KOPT-K1 (cell line): ENCODE measurements at regions not wholly inside any gene's neighbourhood (a gene's known extent, or its start where the extent isn't known, plus 50 kb on each side); places are given as distances from the start of the nearest gene placed in this dataset.

Source experiments
- H3K27ac ChIP-seq: fragments of 200-600 bp; sonication (generic); 2 replicates; pipeline ENCODE4 v1.5.1; 2016; ENCODE audit warnings: antibody characterized with exemption, mild to moderate bottlenecking, low read depth, low read length; ENCODE audit not compliant: poor library complexity, severe bottlenecking
- H3K36me3 ChIP-seq: fragments of 200-600 bp; sonication (generic); 2 replicates; pipeline ENCODE4 v1.5.1; 2017; ENCODE audit warnings: antibody characterized with exemption, mild to moderate bottlenecking, low read length, moderate library complexity; ENCODE audit not compliant: insufficient read depth
- H3K9me3 ChIP-seq: fragments of 200-600 bp; sonication (generic); 2 replicates; pipeline ENCODE4 v1.5.1; 2017; ENCODE audit warnings: antibody characterized with exemption, low read length, mild to moderate bottlenecking; ENCODE audit not compliant: insufficient read depth, poor library complexity, severe bottlenecking

DNA sequence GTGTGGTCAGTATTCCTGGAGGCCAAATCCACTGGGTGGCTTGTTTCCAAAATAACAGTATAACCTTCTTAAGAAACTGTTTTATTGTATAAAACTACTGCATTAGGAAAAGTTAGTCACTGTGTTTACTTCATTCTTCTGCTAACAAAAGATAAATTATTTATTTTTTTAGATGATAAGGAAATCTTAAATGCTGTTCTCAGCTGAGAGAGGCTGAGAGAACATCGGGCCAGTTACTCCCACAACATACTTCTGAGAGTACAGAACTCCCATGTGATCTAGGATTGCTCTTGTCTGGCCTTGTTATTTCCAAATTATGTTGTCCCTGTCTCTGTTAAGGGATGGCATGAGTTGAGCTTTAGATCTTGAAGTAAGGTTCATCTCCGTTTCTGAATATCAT is 96.7 kb upstream of the CXADR start:
- H3K36me3 ChIP-seq: no peaks in the 10 kb centered on the region

DNA sequence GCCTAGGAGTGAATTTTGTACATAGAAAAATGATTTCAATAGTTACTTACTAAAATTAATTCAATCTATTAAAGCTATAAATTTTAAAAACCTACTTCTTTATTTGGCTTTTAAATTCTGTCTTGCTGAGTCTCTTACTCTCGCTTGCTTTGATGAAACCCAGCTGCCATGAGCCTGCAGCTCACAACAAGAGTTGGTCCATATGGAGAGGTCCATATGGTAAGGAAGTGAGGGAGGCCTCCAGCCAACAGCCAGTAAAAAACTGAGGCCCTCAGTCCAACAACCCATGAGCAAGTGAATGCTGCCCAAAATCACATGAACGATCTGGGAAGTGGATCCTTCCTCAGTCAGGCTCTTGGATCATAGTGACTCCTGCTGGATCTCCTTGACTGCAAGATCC is 89.9 kb upstream of the CXADR start:
- Histone ChIP-seq H3K27ac (no peak overlapping the region), H3K9me3 (no peaks in the 10 kb centered on the region), H3K36me3 (no peaks in the 10 kb centered on the region)

More for the DNA sequence above, 96.7 kb upstream of the CXADR start:
- no peak overlapping the region for H3K27ac ChIP-seq
- H3K9me3 ChIP-seq: no peaks in the 10 kb centered on the region

DNA sequence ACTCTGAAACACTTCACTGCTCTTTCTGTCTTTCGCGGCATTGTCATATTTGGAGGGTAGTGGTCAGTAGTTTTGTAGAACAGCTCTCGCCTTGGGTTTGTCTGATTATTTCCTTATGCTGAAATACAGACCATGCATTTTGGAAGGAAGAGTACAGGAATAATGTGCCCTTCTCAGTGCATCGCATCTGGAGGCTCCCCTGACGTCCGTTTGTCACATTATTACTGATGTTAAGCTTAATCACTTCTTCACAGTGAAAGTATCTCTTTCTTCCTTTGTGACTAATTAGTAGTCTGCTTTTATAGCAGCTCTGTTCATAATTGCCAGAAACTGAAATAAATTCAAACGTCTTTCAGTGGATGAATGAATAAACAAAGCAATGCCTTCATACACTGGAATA is 85.7 kb upstream of the CXADR start:
- H3K9me3 ChIP-seq: no peaks in the 10 kb centered on the region
- H3K27ac ChIP-seq: no peak overlapping the region
- no peaks in the 10 kb centered on the region for H3K36me3 ChIP-seq

DNA sequence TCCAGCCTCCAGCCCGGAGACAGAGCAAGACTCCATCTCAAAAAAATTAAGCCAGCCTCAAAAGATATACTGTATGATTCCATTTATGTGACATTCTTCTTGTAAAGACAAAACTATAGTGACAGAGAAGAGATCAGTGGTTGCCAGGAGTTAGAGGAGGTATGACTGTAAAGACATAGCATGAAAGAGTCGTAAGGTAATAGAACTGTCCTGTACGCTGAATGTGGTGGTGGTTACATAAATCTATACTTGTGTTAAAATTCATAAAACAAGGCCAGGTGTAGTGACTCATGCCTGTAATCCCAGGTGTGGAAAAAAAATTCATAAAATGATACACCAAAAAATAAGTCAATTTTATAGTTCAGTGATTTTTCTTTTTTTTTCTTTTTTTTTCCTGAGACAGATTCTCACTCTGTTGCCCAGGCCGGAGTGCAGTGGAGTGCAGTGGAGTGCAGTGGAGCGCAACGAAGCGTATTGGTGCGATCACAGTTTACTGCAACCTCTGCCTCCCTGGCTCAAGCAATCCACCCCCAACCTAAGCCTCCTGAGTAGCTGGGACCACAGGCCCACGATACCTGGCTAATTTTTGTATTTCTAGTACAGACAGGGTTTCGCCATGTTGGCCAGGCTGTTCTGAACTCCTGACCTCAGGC is 84.9 kb upstream of the CXADR start:
- Histone ChIP-seq H3K27ac (no peak overlapping the region), H3K9me3 (no peaks in the 10 kb centered on the region), H3K36me3 (no peaks in the 10 kb centered on the region)

DNA sequence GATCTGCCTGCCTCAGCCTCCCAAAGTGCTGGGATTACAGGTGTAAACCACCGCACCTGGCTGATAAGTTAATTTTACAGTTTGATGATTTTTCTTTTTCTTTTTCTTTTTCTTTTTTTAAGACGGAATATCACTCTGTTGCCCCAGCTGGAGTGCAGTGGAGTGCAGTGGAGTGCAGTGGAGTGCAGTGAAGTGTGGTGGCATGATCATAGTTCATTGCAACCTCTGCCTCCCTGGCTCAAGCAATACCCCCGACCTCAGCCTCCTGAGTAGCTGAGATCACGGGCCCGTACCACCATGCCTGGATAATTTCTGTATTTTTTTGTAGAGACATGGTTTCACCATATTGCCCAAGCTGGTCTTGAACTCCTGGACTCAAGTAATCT is 84.4 kb upstream of the CXADR start:
- H3K36me3 ChIP-seq: no peaks in the 10 kb centered on the region
- H3K9me3 ChIP-seq: no peaks in the 10 kb centered on the region
- H3K27ac ChIP-seq: no peak overlapping the region

DNA sequence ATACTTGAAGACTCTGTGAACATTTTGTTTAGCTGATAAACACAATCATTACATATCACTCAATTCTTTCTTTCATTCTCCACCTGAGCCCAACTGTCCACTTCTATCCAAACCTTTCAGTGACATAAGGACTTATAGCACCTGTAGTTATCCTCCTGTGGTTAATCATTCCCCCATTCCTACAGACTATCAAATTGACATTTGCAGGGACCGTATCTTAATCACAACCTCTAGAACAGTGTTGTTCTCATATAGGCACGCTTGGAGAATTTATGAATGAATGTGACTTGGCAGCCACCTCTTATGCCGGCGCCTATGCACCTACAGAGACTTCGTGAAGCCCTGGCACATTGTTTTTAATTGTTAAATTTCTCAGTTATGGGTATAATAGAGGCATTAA is 83.9 kb upstream of the CXADR start:
- H3K27ac ChIP-seq: no peak overlapping the region
- no peaks in the 10 kb centered on the region for H3K36me3 ChIP-seq
- H3K9me3 ChIP-seq: no peaks in the 10 kb centered on the region

DNA sequence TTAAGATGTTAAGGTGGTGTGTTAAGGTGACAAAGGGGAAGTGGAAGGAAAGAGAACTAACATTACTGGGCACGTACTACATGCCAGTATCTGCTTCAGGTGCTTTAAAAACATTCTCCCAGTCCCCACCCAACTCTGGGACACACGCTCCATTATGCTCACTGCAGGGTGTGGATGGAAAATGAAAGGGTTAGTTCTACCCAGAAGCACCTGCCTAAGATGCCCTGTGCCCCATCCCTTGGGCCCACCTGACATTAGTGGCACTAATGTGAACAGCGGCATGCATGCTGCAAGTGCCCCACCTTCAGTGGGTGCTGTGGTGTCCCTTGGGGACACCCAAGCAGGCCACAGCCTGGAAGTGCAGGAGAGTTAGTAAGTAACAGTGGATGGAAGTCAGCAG is 82.9 kb upstream of the CXADR start:
- Histone ChIP-seq H3K36me3 (no peaks in the 10 kb centered on the region), H3K9me3 (no peaks in the 10 kb centered on the region), H3K27ac (no peak overlapping the region)

DNA sequence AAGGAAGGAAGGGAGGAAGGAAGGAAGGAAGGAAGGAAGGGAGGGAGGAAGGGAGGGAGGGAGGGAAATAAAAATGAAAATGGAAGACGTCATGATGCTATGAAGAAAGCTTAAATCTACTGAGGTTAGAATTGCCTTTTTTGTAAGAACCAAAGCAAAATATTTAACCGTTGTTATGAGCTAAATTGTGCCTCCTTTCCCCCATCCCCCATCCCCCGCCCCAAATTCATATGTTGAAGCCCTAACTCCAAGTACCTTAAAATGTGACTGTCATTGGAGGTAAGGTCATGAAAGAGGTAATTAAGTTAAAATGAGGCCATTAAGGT is 80.1 kb upstream of the CXADR start:
- Histone ChIP-seq H3K9me3 (no peaks in the 10 kb centered on the region), H3K36me3 (no peaks in the 10 kb centered on the region), H3K27ac (no peak overlapping the region)

DNA sequence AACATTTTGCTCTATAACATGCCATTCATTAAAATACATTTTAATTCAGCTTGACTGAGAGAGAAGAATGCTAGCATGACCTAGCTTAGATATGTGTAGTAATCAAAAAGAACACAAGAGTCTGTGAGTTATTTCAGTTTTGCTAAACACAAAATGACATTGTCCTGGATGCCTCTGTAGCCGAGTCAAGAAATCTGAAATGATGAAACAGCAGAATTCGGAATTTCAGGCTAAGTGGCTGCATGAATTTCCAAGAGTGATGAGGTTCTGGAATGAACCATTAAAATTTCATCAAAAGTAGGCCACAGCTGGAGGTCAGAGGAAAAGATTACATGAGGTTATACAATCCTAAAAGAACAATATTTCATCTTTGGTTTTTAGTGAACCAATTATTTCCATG is 79.1 kb upstream of the CXADR start:
- no peak overlapping the region for H3K27ac ChIP-seq
- H3K9me3 ChIP-seq: no peaks in the 10 kb centered on the region
- H3K36me3 ChIP-seq: no peaks in the 10 kb centered on the region

DNA sequence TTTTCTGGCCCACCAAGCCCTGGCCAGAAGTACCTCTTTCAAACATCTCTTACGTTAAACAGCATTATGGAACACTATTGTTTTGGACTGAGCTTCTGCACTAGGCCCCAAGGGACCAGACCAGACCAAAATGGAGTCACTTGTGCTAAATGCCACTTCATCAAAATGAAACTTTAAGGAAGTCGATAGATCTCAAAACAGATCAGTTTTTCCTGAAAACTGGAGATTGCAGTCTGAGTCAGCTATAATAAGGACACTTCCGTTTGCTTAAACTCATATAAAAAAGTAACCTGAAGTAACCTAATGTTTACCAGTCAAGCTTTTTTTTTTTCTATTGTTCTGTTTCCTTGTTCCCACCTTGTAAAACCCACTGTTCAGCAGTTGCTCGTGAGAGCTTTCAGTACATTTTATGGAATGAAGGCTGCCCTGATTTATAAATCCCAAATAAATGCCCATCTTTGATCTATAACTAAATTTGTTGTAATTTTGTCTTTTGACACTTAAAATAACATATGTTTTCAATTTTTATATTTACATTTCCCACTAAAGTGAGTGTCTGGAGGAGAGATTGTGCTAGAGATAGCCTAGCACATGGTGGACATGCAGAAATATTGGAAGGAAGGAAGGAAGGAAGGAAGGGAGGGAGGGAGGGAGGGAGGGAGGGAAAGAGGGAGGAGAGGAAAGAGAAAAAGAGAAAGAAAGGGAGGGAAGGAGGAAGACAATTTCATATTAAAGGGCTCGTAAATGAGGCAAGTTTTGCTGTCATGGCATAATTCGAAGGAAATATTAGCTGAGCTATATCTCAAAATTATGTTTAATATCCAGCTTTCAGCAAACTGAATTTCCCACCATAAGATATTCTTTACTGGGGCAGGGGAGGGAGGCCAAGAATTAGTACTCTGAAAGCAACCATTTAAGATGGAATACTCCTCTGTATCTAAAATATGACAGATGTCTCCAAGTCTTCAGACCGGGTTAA is 77.0 kb upstream of the CXADR start:
- H3K27ac ChIP-seq: no peak overlapping the region

DNA sequence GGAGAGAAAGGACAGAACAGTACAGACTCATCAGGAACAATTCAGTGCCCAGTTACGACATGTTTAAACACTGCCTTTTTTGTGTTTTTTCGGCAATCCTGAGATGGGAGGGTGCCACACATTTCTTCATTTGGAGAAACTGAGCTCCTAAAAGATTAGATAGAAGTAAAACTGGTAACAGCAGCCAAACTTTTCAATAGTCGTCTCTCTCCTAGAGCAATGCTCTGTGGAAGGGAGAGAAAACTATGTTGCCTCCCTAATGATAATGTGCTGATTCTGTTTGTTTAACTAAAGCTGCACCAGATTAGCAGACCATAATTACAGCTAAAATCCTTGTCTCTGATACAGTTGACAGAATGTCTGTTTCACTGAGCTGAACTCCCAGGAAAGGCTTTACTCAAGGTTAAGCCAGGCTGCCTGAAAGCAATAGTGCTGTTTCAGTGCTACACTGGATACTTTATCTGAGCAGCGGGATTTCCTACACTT is 76.2 kb upstream of the CXADR start:
- no peaks in the 10 kb centered on the region for H3K9me3 ChIP-seq
- no peak overlapping the region for H3K27ac ChIP-seq
- H3K36me3 ChIP-seq: no peaks in the 10 kb centered on the region

More for the DNA sequence above, 77.0 kb upstream of the CXADR start:
- no peaks in the 10 kb centered on the region for H3K36me3 ChIP-seq
- H3K9me3 ChIP-seq: no peaks in the 10 kb centered on the region

DNA sequence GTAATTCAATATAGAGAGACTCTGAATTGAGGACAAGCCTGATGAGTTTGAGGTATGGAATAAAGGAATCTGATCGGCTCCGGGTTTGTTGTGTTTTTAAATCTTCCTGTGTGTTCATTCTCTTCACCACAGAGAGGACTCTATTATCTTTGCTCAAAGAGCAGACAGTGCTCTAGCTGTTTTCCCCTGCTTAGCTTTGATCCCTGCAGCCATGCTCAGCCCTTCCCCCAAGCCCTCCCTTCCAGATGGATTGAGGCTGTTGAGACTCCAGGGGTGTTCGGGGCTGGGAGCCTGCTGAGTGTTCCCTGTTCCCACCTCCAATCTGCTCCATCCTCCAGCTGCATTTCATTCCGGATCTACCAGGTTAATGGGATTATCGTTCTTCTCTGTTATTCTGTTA is 74.2 kb upstream of the CXADR start:
- Histone ChIP-seq H3K36me3 (no peaks in the 10 kb centered on the region), H3K9me3 (no peaks in the 10 kb centered on the region), H3K27ac (no peak overlapping the region)

DNA sequence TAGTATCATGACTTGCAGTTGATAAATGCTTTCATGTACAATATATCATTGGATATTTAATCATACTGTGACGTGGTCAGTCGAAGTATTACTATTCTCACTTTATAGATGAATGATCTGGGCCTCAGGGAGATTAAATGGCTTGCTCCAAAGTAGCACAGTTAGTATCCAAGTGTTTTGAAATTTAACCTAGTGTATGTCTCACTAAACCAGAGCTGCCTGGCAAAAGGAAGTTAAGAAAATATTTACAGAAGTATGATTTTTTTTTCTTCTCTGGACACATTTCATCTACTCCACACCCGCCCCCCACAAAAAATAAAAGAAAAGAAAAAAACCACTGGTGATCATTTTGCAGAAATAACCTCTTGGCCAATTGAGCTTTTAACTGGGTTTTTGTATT is 71.9 kb upstream of the CXADR start:
- Histone ChIP-seq H3K36me3 (no peaks in the 10 kb centered on the region), H3K27ac (no peak overlapping the region), H3K9me3 (no peaks in the 10 kb centered on the region)

DNA sequence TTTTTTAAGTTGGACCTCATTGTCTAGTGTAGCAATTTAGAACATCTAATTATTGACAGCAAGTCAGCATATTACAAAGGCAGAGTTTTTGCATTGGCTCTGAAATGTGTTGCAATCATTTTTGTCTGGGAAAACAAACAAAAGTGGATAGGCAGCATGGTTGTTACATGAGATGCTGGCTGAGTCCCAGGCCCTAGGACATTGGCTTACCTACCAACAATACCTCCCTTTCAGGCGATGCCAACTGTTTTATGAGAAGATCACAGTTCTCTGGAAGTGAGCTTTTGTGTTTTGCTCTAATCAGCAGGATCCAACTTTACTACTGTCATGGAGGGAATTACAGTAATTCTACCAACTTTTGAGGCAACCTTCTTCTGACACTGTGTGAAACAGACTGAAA is 71.5 kb upstream of the CXADR start:
- Histone ChIP-seq H3K9me3 (no peaks in the 10 kb centered on the region), H3K27ac (no peak overlapping the region)

DNA sequence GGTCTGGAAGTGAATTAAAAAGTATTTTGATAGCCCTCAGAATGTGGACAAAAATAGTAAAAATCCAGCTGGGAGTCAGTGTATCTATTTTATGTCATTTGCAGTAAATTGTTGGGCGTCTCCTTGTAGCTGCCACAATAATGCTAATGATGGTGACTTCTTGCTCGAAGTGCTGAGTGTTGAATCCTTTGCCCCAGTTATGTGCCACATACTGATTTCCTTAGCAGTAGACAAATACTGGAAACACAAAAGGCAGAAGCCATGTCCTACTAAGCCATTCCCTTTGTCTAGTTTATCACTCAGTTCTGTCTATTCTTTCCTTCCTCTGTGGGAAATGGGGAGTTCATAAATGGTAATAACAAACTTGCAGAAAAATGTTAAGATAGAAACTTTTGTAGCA is 70.7 kb upstream of the CXADR start:
- Histone ChIP-seq H3K9me3 (no peaks in the 10 kb centered on the region), H3K36me3 (no peaks in the 10 kb centered on the region), H3K27ac (no peak overlapping the region)

More for the DNA sequence above, 71.5 kb upstream of the CXADR start:
- H3K36me3 ChIP-seq: no peaks in the 10 kb centered on the region

DNA sequence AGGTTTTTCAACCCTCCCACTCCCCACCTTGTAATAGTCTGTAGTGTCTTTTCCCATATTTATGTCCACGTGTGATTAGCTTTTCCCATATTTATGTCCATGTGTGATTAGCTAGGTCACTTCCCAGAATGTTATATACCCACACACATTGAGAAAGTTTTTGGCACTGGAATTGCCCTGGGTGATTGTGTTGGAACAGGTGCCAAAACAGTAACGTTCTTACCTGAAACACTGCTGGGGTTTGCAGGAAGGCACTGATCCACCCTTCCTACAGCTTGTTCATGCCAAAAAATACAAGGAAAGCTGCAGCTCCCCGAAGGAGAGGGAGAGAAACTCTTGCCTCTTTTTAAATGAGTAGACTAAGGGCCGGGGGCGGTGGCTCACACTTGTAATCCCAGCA is 68.0 kb upstream of the CXADR start:
- H3K27ac ChIP-seq: no peak overlapping the region
- no peaks in the 10 kb centered on the region for H3K9me3 ChIP-seq
- H3K36me3 ChIP-seq: no peaks in the 10 kb centered on the region
